ENCODE measurements at regions not wholly inside any gene's neighbourhood (a gene's known extent, or its start where the extent isn't known, plus 50 kb on each side); places are given as distances from the start of the nearest gene placed in this dataset.

DNA sequence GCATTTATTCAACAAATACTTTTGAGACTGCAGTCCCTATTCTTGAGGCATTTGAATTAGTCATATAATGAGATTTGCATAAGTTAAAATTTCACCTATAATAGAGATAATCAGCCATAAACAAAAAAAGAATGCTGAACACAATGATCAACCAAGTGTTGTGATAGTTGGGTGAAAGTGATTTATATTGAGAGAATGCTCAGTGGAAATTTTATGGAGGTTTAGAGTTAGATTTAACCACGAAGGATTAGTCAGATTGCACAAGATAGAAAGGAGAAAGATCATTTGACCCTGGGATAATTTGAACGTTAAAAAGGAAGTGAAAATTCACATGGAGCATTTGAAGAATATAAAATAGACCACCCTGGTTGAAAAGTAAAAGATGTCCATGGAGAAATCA lies 356.2 kb downstream of the NPR3 start:
- no peak for TF ChIP-seq CTCF (conservative IDR thresholded peaks at IDR 0.05)

DNA sequence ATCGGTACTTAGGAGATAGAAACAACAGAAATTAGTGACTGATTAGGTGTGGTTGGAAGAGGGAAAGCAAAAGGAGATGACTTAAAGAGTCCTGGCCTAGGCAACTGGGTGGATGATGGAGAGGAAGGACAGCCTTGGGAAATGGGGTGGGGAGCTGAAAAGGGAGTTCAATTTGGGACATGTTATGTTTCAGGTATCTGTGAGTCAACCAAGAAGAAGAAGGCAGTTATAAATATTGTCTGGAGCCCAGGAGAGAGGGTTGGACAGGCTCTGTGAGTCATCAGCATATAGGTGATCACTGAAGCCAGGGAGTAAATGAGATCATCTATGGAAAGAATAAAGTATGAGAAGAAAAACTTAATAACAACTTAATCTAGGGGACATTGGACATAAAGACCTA lies 357.7 kb downstream of the NPR3 start:
- no peak for TF ChIP-seq CTCF (conservative IDR thresholded peaks at IDR 0.05)
- no peak overlapping the region for H3K27ac ChIP-seq

More for the DNA sequence above, 356.2 kb downstream of the NPR3 start:
- H3K27ac ChIP-seq, result no peak overlapping the region

GRCh38 chr5:33072296-33072695 lies 361.2 kb downstream of the NPR3 start:
- no peak for TF ChIP-seq CTCF (conservative IDR thresholded peaks at IDR 0.05)
- no peak overlapping the region for H3K27ac ChIP-seq

GRCh38 chr5:33072726-33073125 lies 361.6 kb downstream of the NPR3 start:
- no peak overlapping the region for H3K27ac ChIP-seq
- no peak for TF ChIP-seq CTCF (conservative IDR thresholded peaks at IDR 0.05)

GRCh38 chr5:33073881-33074327 lies 362.8 kb downstream of the NPR3 start:
- no peak overlapping the region for H3K27ac ChIP-seq
- TF ChIP-seq CTCF (conservative IDR thresholded peaks at IDR 0.05), result no peak

GRCh38 chr5:33074548-33074947 lies 363.4 kb downstream of the NPR3 start:
- H3K27ac ChIP-seq, result no peak overlapping the region
- TF ChIP-seq CTCF (conservative IDR thresholded peaks at IDR 0.05), result no peak

DNA sequence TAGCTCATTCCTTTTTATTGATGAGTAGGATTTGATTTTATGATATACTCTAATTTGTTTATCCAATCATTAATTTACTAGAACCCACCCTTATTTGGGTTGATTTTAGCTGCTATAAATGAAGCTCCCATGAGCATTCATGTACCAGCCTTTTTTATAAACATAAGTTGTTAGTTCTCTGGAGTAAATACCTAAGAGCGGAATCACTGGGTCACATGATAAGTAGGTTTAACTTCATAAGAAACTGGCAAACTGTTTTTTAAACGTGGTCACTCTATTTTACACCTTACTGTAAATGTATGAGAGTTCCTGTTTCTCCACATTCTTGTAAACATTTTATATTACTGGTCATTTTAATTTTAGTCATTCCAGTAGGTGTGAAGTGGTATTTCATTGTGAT lies 364.6 kb downstream of the NPR3 start:
- TF ChIP-seq CTCF (conservative IDR thresholded peaks at IDR 0.05), result no peak
- no peak overlapping the region for H3K27ac ChIP-seq

- TF ChIP-seq CTCF (conservative IDR thresholded peaks at IDR 0.05), result no peak
- H3K27ac ChIP-seq, result no peak overlapping the region
These were observed 361.2 kb upstream of the TARS1 start for GRCh38 chr5:33079548-33079947.

Data from VCaP (cell line).